SK-N-SH (cell line): ENCODE measurements at regions not wholly inside any gene's neighbourhood (a gene's known extent, or its start where the extent isn't known, plus 50 kb on each side); places are given as distances from the start of the nearest gene placed in this dataset.

Experiments used
- CTCF ChIA-PET: fragments of 300-600, 350-600 bp; formaldehyde crosslinking; extraction: SDS; loops from one replicate; lab custom pipeline; 2021; lab: Yijun Ruan, JAX
- POLR2A ChIA-PET: fragments of 350-600 bp; sonication (Branson Sonifier 250); formaldehyde crosslinking; extraction: SDS; loops from one replicate; lab custom pipeline; 2020; ENCODE audit warnings: antibody characterized with exemption, inconsistent platforms; lab: Yijun Ruan, JAX
- DNase-seq: peaks from one replicate; pipeline ENCODE4 v3.0.0; 2012
- H2AFZ ChIP-seq: fragments of 200-600 bp; sonication (generic); 2 replicates; pipeline ENCODE4 v1.8.1; 2016; ENCODE audit warnings: antibody characterized with exemption, mild to moderate bottlenecking, low read depth
- H3F3A ChIP-seq: fragments of 200-600 bp; sonication (generic); replicated peaks from 2 replicates; pipeline ENCODE3; 2016; ENCODE audit warnings: antibody characterized with exemption, mild to moderate bottlenecking; ENCODE audit not compliant: insufficient read depth
- H3K27ac ChIP-seq, 2 experiments: fragments of 200-500 bp in 1 of 2; fragments of 200-600 bp in 1 of 2; sonication (Bioruptor generic) in 1 of 2; sonication (generic), shearing (Covaris generic) in 1 of 2; 2 replicates each; pipeline versions ENCODE4 v1.5.1 to v1.6.1; 2014 to 2016; ENCODE audit warnings: low read depth in 2 of 2, inconsistent platforms in 1 of 2, low read length in 1 of 2, mild to moderate bottlenecking in 1 of 2, mixed read lengths in 1 of 2
- H3K27me3 ChIP-seq: fragments of 200-600 bp; sonication (generic), shearing (Covaris generic); 2 replicates; pipeline ENCODE4 v1.6.1; 2016; ENCODE audit warnings: mixed run types; ENCODE audit not compliant: insufficient read depth
- H3K36me3 ChIP-seq, 2 experiments: fragments of 200-500 bp in 1 of 2; fragments of 200-600 bp in 1 of 2; sonication (Bioruptor generic) in 1 of 2; sonication (generic) in 1 of 2; replicated peaks in 1 of 2; 2 replicates each; pipeline versions ENCODE3 to v1.5.1; 2014 to 2016; ENCODE audit warnings: low read length in 1 of 2, mild to moderate bottlenecking in 1 of 2; ENCODE audit not compliant: insufficient read depth in 2 of 2, control insufficient read depth in 1 of 2
- H3K4me1 ChIP-seq, 2 experiments: fragments of 200-500 bp in 1 of 2; fragments of 200-600 bp in 1 of 2; sonication (Bioruptor generic) in 1 of 2; sonication (generic), shearing (Covaris generic) in 1 of 2; 2 replicates each; pipeline versions ENCODE4 v1.5.1 to v1.6.1; 2014 to 2016; ENCODE audit warnings: low read depth in 1 of 2, low read length in 1 of 2, mixed run types in 1 of 2; ENCODE audit not compliant: insufficient read depth in 2 of 2, control insufficient read depth in 1 of 2
- H3K4me2 ChIP-seq: fragments of 200-600 bp; sonication (generic), shearing (Covaris generic); 2 replicates; pipeline ENCODE4 v1.6.1; 2017; ENCODE audit warnings: mixed run types
- H3K4me3 ChIP-seq, 2 experiments: fragments of 200-500 bp in 1 of 2; fragments of 200-600 bp in 1 of 2; sonication (Bioruptor generic) in 1 of 2; sonication (generic), shearing (Covaris generic) in 1 of 2; 2 replicates each; pipeline versions ENCODE4 v1.5.1 to v1.8.1; 2014 to 2016; ENCODE audit warnings: low read depth in 2 of 2, inconsistent platforms in 1 of 2, low read length in 1 of 2, mild to moderate bottlenecking in 1 of 2, mixed read lengths in 1 of 2, moderate library complexity in 1 of 2
- H3K79me2 ChIP-seq: fragments of 200-600 bp; sonication (generic); 2 replicates; pipeline ENCODE4 v1.8.1; 2017; ENCODE audit warnings: mild to moderate bottlenecking; ENCODE audit not compliant: insufficient read depth
- H3K9ac ChIP-seq: fragments of 200-600 bp; sonication (generic); 2 replicates; pipeline ENCODE4 v1.6.1; 2017; ENCODE audit warnings: mixed run types
- H3K9me2 ChIP-seq: fragments of 200-600 bp; sonication (generic); 2 replicates; pipeline ENCODE4 v1.6.1; 2017; ENCODE audit warnings: mixed run types
- H3K9me3 ChIP-seq: fragments of 200-600 bp; sonication (generic); 2 replicates; pipeline ENCODE4 v1.6.1; 2017; ENCODE audit warnings: mixed run types, mild to moderate bottlenecking, moderate library complexity
- H4K20me1 ChIP-seq: fragments of 200-600 bp; sonication (generic); 2 replicates; pipeline ENCODE4 v1.6.1; 2017; ENCODE audit warnings: mild to moderate bottlenecking, mixed run types; ENCODE audit not compliant: insufficient read depth
- EZH2phosphoT487 ChIP-seq: fragments of 200-600 bp; sonication (generic); IDR thresholded peaks from 2 replicates; pipeline ENCODE4 v1.6.1; 2017; ENCODE audit warnings: low read depth, mixed run types, mild to moderate bottlenecking, antibody characterized with exemption, moderate library complexity, borderline replicate concordance
- GABPA ChIP-seq: IDR thresholded peaks from 2 replicates; pipeline ENCODE4 v1.4.0; 2012; ENCODE audit warnings: low read depth, mild to moderate bottlenecking
- RCOR1 ChIP-seq: fragments of 150-350 bp; IDR thresholded peaks from 2 replicates; pipeline ENCODE4 v1.6.1; 2017; ENCODE audit warnings: antibody characterized with exemption, low read length
- REST ChIP-seq: IDR thresholded peaks from 2 replicates; pipeline ENCODE4 v1.6.1; 2012; ENCODE audit warnings: mild to moderate bottlenecking, low read depth, low read length, moderate library complexity
- RXRA ChIP-seq: IDR thresholded peaks from 2 replicates; pipeline ENCODE4 v1.4.0; 2012; ENCODE audit warnings: low read depth, mild to moderate bottlenecking, borderline replicate concordance
- SMC3 ChIP-seq: IDR thresholded peaks from 2 replicates; pipeline ENCODE4 v1.6.1; 2012; ENCODE audit warnings: low read depth, low read length, improper control_type of control experiment
- TAF1 ChIP-seq: IDR thresholded peaks from 2 replicates; pipeline ENCODE4 v1.6.1; 2012; ENCODE audit warnings: low read depth, mild to moderate bottlenecking, low read length, moderate library complexity, borderline replicate concordance
- TCF12 ChIP-seq: IDR thresholded peaks from 2 replicates; pipeline ENCODE4 v1.4.0; 2012
- YY1 ChIP-seq: IDR thresholded peaks from 2 replicates; pipeline ENCODE4 v1.4.0; 2012; ENCODE audit warnings: low read depth, mild to moderate bottlenecking
- ZBTB33 ChIP-seq: IDR thresholded peaks from 2 replicates; pipeline ENCODE4 v1.4.0; 2012; ENCODE audit warnings: low read depth, borderline replicate concordance
- WGBS: methylation state at CpG from one replicate; pipeline ENCODE4 v1.1.6; 2017; ENCODE audit warnings: low lambda C conversion rate; 5-methylcytosine and 5-hydroxymethylcytosine counted together

- CTCF ChIA-PET = no interaction called here
- no peak for DNase-seq
Measured at GRCh38 chr18:67788310-67789164, 272.0 kb upstream of the DSEL start.

More at GRCh38 chr18:67788310-67789164, 272.0 kb upstream of the DSEL start:
- Histone ChIP-seq H3K27ac (no peak overlapping the region), H3K4me3 (no peak overlapping the region), H3K79me2 (no peaks in the 10 kb centered on the region), H3K27me3 (no peaks in the 10 kb centered on the region), H3K36me3 (no peaks in the 10 kb centered on the region), H3F3A (peaks cover 6% of the 10 kb centered on the region)
- no peak for TF ChIP-seq REST
- TF ChIP-seq ZBTB33 = no peak
- no peak for TF ChIP-seq RCOR1
- TF ChIP-seq TAF1 = no peak
- no peak for TF ChIP-seq SMC3
- no peak for TF ChIP-seq EZH2phosphoT487
- no peak for TF ChIP-seq GABPA
- TF ChIP-seq RXRA = no peak
- TF ChIP-seq YY1 = no peak
- no peak for TF ChIP-seq TCF12
- TF ChIP-seq, all 33 proteins: peak for 0
- Histone ChIP-seq H3K4me2 (no peak overlapping the region), H3K9ac (no peak overlapping the region), H3K9me2 (no peaks in the 10 kb centered on the region), H3K9me3 (no peaks in the 10 kb centered on the region), H2AFZ (no peak overlapping the region), H4K20me1 (no peaks in the 10 kb centered on the region), H3K4me1 (peaks cover 0 to 4% of the 10 kb centered on the region in 2 experiments; a peak in 2 of 4 replicates)
- POLR2A ChIA-PET = no interaction called here
- 89% methylated on average over 12 of the region's 12 CpGs for WGBS
